ENCODE measurements at regions not wholly inside any gene's neighbourhood (a gene's known extent, or its start where the extent isn't known, plus 50 kb on each side); places are given as distances from the start of the nearest gene placed in this dataset.

DNA sequence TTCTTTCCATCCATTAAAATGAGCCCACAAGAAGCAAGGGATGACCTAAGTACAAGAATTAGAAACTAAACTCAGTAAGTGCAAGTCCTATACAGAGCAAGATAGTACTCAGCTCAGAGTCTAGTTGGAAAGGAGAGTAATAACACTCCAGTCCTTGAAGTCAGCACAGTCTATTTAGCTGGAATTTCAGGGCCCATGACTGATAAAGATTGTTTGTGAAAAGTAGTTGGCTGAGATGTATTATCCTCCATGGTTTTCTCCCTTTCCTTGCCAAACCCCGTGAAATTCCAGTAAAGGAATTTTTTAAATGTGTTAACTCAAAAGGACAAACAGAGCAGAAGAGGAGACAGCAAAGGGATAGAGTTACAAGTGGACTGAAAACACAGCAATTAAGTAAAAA, 127.2 kb upstream of the STT3B start:
- DNase-seq: no peak

DNA sequence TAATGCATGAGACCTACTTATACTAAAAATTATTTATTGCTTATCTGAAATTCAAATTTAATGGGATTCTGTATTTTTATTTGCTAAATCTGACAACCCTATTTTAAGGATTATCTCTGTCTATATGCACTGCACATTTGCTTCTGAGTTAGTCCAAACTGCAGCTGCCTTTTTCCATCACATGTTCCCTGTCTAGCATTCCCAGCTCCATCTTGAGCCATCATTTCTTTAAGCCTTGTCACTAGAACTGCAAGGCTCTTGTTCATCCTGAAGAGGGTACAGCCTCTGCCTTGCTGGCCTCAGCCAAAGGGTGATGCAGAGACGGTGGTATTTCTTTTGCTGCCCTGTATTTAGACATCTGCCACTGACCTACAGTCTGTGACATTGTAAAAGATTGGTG, 125.8 kb upstream of the STT3B start:
- no peak for DNase-seq

DNA sequence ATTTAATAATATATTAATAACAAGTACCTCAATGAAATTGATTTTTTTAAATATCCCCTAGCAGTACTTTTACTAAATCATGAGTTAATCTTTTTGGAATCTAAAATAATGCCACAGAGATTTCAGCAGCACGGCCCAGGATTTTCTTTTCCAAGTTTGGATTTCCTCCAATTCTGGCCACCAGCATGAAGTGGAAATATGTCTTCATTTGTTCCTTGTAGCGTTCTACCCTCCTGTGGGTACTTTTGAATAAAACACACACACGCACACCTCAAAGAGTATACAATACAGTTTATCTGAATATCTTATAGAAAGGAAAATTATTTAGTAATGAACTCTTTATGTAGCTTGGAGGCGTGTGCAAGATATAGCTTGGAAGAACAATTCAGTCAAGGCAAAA, 125.1 kb upstream of the STT3B start:
- no peak for DNase-seq

DNA sequence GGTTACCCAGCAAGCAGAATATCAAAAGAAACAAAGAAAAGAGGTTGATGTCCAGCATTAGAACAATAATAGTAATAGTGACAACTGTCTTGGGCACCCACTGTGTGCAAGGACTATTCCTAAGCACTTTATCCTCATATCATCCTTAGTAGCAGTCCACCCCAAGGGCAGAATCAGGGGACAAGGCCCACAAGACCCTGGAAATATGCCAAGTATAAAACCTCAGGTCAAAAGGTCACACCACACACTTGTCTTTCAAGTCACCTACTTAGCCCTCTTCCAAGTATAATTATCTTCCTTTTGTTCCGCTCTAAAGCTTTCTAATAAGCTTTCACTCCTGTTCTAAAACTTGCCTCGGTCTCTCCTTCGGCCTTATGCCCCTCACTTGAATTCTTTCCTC, 124.0 kb upstream of the STT3B start:
- no peak for DNase-seq

DNA sequence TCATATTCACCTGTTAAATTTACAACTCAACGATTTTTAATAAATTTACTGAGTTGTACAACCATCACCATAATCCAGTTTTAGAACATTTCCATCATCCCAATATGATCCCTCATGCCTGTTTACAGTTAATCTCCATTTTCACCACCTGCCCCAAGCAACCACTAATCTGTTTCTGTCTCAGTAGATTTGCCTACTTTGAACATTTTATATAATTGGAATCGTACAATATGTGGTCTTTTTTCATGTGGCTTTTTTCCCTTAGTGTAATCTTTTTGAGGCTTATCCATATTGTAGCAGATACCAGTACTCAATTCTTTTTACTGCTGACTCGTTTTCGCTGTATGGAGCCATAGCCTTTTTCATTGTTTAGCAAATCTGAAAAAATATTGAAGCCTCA, 123.3 kb upstream of the STT3B start:
- DNase-seq: no peak

DNA sequence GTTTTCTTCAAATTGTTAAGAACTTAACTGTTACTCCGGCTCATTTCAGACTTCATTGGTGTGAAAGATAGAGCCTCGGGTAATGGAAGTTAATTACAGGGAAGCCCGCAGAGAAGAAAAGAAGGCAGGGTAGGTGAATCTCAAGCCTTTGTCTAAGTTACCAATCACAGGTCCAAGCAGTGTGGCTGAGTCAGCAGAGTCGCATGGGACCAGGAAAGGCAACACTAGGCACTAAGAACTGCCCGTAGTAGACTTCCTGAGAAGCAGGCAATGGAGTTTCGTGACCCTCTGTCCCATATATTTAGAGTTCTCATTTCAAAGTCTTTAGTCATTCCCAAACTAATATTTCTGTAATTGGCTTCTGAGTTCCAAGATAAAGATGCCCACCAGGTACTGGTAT, 122.9 kb upstream of the STT3B start:
- DNase-seq: no peak

DNA sequence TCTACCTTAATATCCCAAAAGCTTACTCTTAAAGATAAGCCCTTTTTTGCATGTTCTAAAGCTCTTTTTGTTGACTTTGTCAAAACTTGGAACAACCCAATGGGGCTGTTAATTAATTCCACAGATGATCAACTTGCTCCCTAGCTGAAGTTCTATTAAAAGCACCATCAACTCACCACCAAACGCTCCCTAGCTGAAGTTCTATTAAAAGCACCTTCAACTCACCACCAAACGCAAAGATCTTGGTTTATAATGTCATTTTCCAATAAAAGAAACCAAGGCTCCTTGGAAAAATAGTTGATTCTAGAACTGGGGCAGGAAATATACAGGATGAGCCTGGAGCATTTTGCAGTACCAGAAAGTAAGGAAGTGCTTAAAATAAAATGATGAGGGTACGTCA, 122.3 kb upstream of the STT3B start:
- DNase-seq: no peak

DNA sequence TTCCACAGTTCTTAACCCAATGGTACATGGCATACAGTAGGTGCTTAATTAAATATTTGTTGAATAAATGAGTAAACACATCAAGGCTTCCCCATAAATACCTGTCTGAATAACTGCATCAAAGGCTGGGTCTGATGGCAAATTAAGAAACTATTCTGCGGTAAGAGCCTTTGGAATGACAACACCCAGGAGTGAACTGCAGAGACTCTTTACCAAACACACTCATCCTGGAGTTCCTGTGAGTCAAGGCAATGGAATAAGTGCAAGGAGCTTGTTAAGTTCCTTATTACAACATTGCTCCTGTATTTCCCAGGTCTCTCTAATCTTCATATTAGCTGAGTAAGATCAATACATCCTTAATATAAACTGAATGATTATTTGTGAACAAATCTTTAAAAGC, 119.9 kb upstream of the STT3B start:
- no peak for DNase-seq

DNA sequence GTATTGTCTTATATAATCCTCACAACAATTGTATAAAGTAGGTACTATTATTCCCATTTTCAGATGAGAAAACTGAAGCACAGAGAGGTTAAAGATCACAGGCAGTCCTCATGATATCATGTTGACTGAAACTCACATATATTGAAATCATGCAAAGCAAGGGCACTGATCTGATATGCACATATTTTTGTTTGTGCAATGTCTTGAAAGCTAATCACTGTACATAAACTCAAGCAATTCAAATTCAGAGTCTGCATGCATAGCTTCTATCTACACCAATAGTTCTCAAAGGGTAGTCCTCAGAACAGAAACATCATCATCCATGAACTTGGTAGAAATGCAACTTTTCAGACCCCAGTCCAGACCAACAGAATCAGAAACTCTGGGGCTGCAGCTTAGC, 119.2 kb upstream of the STT3B start:
- no peak for DNase-seq

DNA sequence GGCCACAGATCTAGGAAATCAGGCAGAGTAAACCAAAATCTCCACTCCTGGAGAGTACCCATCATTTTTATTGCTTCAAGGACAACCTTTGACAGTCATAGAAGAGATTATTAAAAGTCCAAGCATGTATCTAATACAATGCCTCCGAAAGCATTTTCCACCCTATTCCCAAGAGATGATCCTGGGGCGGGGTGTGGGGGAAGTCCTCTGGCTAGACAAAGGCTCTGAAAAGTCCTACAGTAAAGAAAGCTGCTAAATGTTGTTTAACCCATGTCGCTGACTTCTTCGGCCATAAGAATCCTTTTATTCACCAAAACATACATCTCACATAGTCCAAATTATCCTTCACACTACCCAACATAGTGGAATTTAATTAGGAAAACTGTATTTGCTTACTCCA, 115.7 kb upstream of the STT3B start:
- no peak for DNase-seq

DNA sequence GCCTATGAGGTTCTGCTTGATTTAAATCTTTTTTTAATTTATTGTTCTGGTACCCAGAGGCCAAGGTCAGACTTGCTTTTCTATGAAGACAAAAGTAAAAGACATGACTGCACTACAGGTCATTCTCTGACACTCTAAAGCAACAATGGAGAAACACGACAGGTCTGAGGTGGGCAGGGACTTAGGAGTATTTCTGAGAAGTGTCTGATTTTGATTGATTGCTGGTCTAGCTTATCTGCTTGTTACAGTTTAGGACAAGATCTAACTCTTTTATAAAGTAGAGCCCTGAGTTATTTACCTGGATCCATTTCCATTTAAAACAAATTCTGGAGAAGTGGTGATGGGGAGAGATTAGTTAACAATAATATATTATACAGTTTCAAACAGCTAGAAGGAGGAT, 115.2 kb upstream of the STT3B start:
- no peak for DNase-seq

DNA sequence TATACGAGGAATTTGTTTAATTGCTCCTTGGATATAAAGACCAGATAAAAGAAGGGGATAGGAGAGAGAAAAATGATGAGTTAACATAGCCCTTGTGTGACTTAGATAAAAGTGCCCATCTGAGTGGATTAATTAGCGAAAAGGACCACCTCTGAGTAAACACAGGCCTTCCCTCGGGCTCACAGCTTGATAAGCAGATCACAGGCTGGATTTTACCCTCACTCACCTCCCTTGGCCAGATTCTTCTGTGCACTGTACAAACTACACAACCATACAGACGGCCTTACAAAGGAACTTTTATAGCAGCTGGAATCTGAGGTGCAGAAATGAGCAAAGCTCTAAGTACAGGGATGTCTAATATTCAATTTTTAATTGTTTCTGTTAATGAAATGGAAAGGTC, 112.4 kb upstream of the STT3B start:
- no peak for DNase-seq

DNA sequence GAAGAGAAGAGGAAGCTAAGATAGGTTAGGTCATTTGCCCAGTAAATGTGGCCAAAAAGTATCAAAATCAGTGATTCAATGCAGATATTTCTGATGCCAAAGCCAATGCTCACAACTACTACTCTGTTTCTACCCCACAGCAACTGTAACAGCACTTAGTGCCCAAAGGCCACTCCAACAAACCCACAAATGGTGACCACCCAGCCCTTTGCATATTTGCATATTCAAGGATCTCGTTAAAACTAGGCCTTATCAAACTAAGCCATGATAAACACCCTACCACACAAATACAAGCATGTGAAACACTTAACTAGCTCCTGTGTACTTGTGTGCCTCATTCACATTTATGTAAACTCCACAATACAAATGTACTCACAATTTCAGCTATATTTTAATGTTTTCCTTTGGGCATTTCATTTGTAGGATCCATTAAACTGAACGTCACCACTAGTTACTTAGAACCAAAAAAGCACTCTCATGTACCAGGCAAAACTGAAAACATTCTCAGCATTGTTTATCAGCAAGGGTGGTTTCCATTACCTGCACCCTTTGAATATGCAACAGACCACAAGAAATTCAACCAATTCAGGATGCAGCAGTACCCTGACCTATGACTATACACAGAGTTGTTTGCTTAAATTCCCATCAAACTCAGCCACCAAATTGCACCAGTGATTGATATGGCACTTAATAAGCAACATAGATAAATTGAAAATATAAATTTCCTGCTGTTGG, 111.2 kb upstream of the STT3B start:
- no peak for DNase-seq

DNA sequence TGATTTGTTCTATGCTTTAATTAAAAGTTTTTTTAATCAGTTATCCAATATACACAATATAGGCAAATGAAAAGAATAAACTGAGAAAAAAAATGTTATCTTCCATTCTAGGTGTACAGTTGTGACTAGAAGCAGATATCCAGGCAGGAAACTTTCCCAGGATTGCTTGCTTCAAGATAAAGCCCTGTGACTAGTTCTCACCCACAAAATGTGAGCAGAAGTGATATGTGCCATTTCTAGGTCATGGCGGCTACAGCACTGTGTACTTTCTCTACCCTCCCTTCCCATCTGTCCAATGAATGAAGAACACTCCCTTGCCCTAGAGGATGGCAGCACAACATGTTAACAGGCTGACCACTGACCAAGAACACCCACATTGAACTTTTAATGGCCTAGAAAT, 110.5 kb upstream of the STT3B start:
- no peak for DNase-seq

DNA sequence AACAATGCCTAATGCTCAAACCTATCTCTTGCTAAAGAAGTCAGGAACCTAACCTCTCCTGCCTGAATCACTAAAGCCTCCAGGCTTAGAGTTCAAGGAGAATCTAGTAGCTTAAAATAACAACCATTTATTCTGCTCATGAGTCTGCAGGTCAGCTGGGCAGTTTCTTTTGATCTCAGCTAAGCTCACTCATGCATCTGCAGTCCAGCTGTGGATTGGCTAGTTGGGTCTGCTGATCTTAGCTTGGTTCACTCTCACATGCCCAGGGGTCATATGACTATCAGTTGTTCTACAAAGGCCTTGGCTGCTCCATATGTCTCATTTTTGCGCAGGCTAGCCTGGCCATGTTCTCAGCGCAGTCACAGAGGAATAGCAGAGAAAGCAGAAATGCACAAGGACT, 109.2 kb upstream of the STT3B start:
- DNase-seq: no peak

DNA sequence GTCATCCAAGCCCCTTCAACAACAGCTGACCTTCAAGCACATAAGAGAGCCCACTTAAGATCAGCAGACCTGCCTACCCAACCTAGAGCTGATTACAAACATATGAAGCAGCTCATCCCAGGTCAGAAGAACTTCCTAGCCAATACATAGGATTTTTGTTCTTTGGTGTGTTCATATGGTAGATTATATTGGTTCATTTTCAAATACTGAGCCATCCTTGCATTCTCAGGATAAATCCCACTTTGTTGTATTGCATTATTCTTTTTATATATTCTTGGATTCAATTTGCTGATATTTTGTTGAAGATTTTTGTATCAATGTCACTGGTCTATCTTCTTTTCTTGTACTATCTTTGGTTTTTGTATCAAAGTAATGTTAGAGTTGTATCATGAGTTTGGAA, 107.3 kb upstream of the STT3B start:
- no peak for DNase-seq

DNA sequence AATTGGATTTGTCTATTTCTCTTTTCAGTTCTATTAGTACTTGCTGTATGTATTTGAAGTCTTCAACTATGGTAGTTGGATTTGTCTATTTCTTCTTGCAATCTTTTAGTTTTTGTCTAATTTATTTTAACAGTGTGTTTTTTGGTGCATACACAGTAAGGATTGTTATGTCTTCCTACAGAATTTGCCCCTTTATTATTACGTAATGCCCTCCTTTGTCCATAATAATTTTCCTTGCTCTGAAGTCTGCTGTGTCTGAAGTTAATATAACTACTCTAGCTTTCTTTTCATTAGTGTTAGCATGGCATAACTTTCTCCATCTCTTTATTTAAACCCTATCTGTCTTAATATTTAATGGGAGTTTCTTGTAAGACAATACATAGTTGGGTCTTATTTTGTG, 105.1 kb upstream of the STT3B start:
- DNase-seq: no peak

DNA sequence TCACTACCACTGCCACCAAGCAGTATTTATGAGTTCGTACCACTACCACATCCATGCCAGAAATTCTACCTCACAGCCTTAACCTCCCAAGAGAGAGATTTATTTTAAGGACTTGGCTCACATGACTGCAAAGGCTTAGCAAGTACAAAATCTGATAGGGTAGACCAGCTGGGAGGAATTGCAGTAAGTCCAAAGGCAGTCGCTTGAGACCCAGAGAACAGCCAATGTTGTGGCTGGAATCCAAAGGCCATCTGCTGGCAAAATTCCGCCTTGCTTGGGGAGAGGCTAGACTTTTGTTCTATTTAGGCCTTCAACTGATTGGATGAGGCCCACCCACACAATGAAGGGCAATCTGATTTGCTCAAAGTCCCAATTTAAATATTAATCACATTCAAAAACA, 101.4 kb upstream of the STT3B start:
- DNase-seq: no peak

DNA sequence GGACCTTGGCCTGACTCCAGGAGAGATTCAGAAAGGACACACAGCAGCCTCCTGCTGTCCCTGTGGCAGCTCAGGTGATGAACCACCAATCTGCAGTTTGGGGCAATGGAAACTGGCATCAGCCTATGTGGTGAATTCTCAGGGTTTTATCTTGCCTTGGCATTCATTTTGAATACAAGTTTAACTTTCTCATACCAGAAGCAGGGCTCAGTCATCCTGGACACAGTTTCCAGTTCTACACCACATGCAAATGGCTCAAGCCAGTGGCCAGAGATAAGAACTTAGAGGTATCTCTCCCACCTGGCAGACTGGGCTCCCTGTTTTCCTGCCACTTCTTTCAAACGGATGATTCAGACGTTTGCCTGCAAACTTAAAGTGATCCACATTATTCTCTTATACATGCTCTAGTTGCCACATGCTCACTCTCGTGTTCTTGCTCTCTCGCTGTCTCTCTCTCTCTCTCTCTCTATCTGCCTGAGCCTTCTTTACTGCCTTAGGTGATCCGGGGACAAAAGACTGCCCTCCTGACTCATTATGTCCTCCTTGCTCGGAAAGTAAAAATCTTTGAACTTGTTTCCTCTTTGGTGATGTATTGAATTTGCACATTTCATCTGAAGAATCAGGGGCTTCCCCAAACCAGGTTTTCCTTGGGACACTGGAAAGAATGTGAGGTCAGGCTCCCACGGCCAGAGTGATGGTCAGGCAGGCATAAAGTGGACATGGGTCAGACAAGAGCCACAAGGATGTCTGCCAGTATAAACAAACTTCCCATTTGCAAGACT, 99.6 kb upstream of the STT3B start:
- no peak for DNase-seq

DNA sequence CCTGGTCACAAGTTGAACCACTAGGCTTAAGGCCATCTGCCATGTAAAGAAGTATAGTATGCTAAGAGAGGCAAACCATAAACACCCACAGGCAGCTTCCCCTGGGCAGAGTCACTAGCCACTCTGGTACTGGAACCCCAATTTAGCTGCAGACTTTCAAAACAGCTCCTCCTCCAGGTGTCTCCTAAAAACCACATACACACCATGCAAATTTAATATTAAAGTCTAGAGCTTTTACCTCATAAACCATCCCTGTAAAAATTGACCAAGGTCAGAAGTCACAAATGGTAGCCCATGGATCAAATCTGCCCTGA, 99.1 kb upstream of the STT3B start:
- no peak for DNase-seq

DNA sequence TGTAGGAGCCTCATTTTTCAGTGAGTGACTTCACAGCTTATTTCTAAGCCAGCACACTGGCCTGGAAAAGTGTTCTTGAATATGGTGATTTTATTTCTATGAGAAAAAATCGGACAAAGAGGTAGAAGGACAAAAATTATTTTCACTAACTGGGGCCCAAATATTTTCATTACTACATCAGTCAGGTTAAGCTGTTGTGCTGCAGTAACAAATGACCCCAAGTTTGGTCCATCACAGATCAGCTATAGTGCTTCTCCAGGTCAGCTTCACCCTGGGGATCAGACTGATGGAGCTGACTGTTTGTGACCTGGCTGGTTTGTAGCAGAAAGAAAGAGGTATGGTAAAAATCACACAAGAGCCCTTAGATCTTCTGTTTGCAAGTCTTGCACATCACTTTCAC, 97.9 kb upstream of the STT3B start:
- no peak for DNase-seq

DNA sequence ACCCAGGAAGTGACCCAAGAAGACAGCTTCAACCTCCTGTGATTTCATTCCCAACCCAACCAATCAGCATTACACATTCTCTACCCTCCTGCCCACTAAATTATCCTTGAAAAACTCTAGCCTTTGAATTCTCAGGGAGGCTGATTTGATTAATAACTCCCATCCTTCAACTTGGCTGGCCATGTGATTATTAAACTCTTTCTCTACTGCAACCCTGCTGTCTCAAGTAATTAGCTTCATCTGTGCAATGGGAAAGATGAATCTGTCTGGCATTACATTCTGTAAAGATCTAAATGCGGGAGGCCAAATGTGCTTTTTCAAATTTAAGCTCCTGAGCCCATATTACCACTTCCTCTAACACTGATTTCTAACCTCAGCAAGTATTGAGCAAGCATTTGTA, 95.9 kb upstream of the STT3B start:
- DNase-seq: no peak

DNA sequence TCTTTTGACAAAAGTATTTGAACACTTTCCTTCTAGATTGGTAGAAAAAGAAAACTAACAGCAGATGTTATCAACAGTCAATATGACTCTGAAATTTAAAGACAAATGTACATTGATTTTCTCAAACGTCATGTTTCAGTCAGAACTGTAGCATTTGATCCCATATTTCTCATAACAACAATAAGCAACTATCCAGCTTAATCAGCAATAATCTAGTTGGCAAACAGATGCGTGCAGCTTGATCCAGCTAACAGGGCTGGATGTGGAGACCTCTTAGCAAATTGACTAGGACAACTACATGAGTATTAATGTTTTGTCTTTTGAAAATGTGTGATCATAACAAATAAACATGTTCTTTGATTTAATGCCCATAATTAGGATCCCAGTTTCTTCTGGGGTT, 94.0 kb upstream of the STT3B start:
- no peak for DNase-seq

DNA sequence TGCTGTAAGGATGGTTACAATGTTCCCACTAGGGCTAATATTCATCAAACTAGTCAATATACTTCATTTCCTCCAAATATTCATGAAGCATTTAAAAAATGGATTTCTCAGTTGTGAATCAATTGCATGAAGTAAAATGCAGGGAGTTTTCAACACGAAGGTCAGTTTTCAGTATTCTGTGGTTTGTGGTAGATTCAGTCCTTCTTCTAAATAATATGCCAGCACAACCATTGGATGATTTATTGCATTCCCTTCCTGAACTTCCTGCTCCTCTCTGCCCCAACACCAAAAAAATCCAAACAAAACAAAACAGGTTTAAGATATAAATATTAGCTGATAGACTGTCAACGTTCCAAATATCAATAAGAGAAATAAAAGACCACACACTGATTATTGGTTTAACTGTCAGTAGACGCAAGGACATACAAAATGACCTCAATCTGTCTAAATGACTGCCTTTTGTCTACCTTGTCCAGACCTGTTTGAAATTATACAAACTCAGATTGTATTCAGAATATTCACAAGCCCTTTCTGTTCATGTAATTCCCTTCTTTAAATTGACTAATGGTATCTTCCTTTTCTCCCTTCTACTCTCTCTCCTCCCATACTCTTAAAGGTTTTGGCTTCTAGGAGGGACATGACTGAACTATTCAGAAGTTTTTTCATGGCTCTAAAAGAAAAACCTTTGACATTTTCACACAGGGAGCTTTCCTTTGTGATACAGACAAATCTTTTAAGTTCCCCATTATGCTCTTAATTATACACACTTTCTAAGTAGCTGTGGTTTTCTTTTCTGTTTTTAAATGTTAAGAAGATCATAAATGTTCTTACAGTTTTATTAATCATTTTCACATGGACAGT, 92.6 kb upstream of the STT3B start:
- DNase-seq: no peak
